CD4-positive, CD25-positive, alpha-beta regulatory T cell (primary cell): ENCODE measurements at regions not wholly inside any gene's neighbourhood (a gene's known extent, or its start where the extent isn't known, plus 50 kb on each side); places are given as distances from the start of the nearest gene placed in this dataset.

Experiments used
- ATAC-seq, 2 donors: fragments of 150-1000 bp; cut with Tn5 transposase; one replicate each; pipeline ENCODE4 v1.10.0; 2021; ENCODE audit warnings: low read depth in 2 of 2, moderate number of reproducible peaks in 2 of 2, moderate library complexity in 1 of 2
- DNase-seq, 3 donors: peaks; one replicate each; pipeline versions ENCODE4 v3.0.0 to v3.0.0-alpha.2; 2012 to 2022; ENCODE audit warnings: mixed read lengths in 1 of 3
- H3K27ac ChIP-seq: one replicate; pipeline ENCODE4 v1.7.0; 2013; ENCODE audit warnings: mild to moderate bottlenecking, low read length; ENCODE audit not compliant: insufficient read depth, poor library complexity, severe bottlenecking
- H3K27me3 ChIP-seq: one replicate; pipeline ENCODE4 v1.7.0; 2013; ENCODE audit warnings: low read length; ENCODE audit not compliant: control insufficient read depth, insufficient read depth
- H3K36me3 ChIP-seq: one replicate; pipeline ENCODE4 v1.7.0; 2013; ENCODE audit warnings: mild to moderate bottlenecking, low read length, moderate library complexity; ENCODE audit not compliant: control insufficient read depth, insufficient read depth
- H3K4me1 ChIP-seq: 2 replicates; pipeline ENCODE4 v1.7.0; 2013; ENCODE audit warnings: mild to moderate bottlenecking, low read length; ENCODE audit not compliant: insufficient read depth, control insufficient read depth, poor library complexity, severe bottlenecking
- H3K4me3 ChIP-seq: one replicate; pipeline ENCODE4 v1.7.0; 2013; ENCODE audit warnings: low read depth, mild to moderate bottlenecking, low read length, moderate library complexity
- H3K9me3 ChIP-seq, 2 experiments: 1 replicate in 1 of 2; 2 replicates in 1 of 2; pipeline ENCODE4 v1.7.0; 2013; ENCODE audit warnings: low read length in 2 of 2, mild to moderate bottlenecking in 1 of 2, moderate library complexity in 1 of 2; ENCODE audit not compliant: control insufficient read depth in 2 of 2
- H3K27ac Mint-ChIP-seq, 3 donors: one replicate each; pipeline ENCODE4 v1.8.0; 2020 to 2022; ENCODE audit warnings: mild to moderate bottlenecking in 3 of 3, mixed read lengths in 3 of 3, moderate library complexity in 2 of 3
- H3K27me3 Mint-ChIP-seq: one replicate; pipeline ENCODE4 v1.8.0; 2022; ENCODE audit warnings: mild to moderate bottlenecking, mixed read lengths
- H3K36me3 Mint-ChIP-seq: one replicate; pipeline ENCODE4 v1.8.0; 2020; ENCODE audit warnings: mixed read lengths
- H3K4me1 Mint-ChIP-seq, 4 donors: one replicate each; pipeline ENCODE4 v1.8.0; 2020 to 2022; ENCODE audit warnings: mixed read lengths in 4 of 4, mild to moderate bottlenecking in 1 of 4
- H3K4me3 Mint-ChIP-seq, 4 donors: one replicate each; pipeline ENCODE4 v1.8.0; 2020 to 2022; ENCODE audit warnings: mild to moderate bottlenecking in 4 of 4, mixed read lengths in 4 of 4, moderate library complexity in 3 of 4
- H3K9me3 Mint-ChIP-seq, 7 donors: one replicate each; pipeline ENCODE4 v1.8.0; 2020 to 2022; ENCODE audit warnings: mixed read lengths in 7 of 7, mild to moderate bottlenecking in 3 of 7, moderate library complexity in 2 of 7

GRCh38 chr4:79764120-79764519 lies 308.9 kb downstream of the ANTXR2 start:
- DNase-seq (no peak), ATAC-seq (no peak)
- Histone ChIP-seq H3K27ac (no peak overlapping the region), H3K9me3 (peaks cover 0 to 2% of the 10 kb centered on the region in 2 experiments), H3K4me1 (no peaks in the 10 kb centered on the region), H3K36me3 (no peaks in the 10 kb centered on the region), H3K4me3 (no peak overlapping the region), H3K27me3 (peaks cover 1% of the 10 kb centered on the region)
- H3K4me3 Mint-ChIP-seq: no peak overlapping the region
- no peak overlapping the region for H3K27ac Mint-ChIP-seq
- H3K9me3 Mint-ChIP-seq: peaks cover 0 to 9% (median 5%) of the 10 kb centered on the region in 7 donors
- no peaks in the 10 kb centered on the region for H3K4me1 Mint-ChIP-seq
- H3K27me3 Mint-ChIP-seq: no peaks in the 10 kb centered on the region
- H3K36me3 Mint-ChIP-seq: no peaks in the 10 kb centered on the region

DNA sequence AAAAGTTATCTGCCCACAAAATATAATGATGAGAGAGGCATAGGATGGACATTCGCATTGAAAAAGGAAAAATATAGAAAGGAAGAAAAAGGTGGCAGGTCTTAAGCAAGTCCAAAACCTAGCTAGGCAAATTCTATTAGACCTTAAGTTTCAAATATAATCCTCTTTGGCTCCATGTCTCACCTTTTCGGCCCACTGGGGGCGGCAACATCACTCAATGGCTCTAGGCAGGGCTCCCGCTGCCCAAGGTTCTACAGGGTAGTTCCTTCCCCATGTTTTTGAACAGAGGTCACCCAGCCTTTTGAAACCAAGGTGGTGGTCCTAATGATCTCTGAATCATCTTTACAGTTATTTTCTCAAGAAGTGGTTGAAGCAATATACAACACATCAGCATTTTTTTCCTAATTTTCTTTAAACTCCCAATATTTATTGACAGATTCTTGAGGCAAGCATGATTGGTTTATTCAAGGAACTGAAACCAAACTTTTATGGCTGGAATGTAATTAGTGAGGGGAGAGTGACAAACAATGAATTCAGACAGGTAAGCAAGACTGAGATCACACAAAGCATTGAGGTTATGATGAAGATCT lies 309.4 kb downstream of the ANTXR2 start:
- peaks cover 0 to 9% (median 5%) of the 10 kb centered on the region in 7 donors for H3K9me3 Mint-ChIP-seq
- Histone ChIP-seq H3K27me3 (peaks cover 2% of the 10 kb centered on the region), H3K27ac (no peak overlapping the region), H3K4me1 (no peaks in the 10 kb centered on the region), H3K4me3 (no peak overlapping the region), H3K9me3 (peaks cover 0 to 2% of the 10 kb centered on the region in 2 experiments), H3K36me3 (no peaks in the 10 kb centered on the region)
- no peaks in the 10 kb centered on the region for H3K27me3 Mint-ChIP-seq
- no peak overlapping the region for H3K4me3 Mint-ChIP-seq
- no peaks in the 10 kb centered on the region for H3K4me1 Mint-ChIP-seq
- no peaks in the 10 kb centered on the region for H3K36me3 Mint-ChIP-seq
- no peak for ATAC-seq
- no peak for DNase-seq
- H3K27ac Mint-ChIP-seq: no peak overlapping the region

DNA sequence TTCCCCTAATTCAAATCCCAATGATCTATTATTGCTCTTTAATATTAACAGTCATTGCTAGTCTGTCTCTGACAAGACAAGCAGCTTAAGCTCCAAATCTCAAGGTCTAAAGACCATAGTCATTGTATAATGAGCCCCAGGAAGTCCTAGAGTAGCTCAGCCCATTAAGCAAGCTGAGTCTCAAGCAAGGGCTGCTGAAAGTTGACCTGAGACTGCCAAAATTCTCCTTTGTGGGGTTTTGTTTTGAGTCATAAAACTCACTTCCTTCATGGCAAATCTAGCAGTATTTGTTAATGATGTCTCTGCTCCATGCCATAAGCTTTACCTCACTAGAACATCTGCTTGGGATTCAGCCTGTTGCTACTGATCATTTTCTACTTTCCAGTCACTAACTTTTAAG lies 313.2 kb downstream of the ANTXR2 start:
- Mint-ChIP-seq H3K27me3 (no peaks in the 10 kb centered on the region), H3K27ac (no peak overlapping the region), H3K4me1 (no peaks in the 10 kb centered on the region), H3K9me3 (peaks cover 0 to 7% (median 0%) of the 10 kb centered on the region in 7 donors), H3K36me3 (no peaks in the 10 kb centered on the region), H3K4me3 (no peak overlapping the region)
- H3K4me3 ChIP-seq: no peak overlapping the region
- peaks cover 2% of the 10 kb centered on the region for H3K27me3 ChIP-seq
- no peak overlapping the region for H3K27ac ChIP-seq
- H3K9me3 ChIP-seq: no peaks in the 10 kb centered on the region
- DNase-seq (no peak), ATAC-seq (no peak)
- no peaks in the 10 kb centered on the region for H3K4me1 ChIP-seq
- no peaks in the 10 kb centered on the region for H3K36me3 ChIP-seq

- no peaks in the 10 kb centered on the region for H3K4me1 Mint-ChIP-seq
- Histone ChIP-seq H3K4me1 (no peaks in the 10 kb centered on the region), H3K27ac (no peak overlapping the region), H3K27me3 (peaks cover 2% of the 10 kb centered on the region), H3K36me3 (no peaks in the 10 kb centered on the region), H3K9me3 (no peaks in the 10 kb centered on the region), H3K4me3 (no peak overlapping the region)
- peaks cover 0 to 2% (median 0%) of the 10 kb centered on the region in 7 donors for H3K9me3 Mint-ChIP-seq
- no peak overlapping the region for H3K4me3 Mint-ChIP-seq
- DNase-seq (no peak), ATAC-seq (no peak)
- no peak overlapping the region for H3K27ac Mint-ChIP-seq
- H3K36me3 Mint-ChIP-seq: no peaks in the 10 kb centered on the region
- no peaks in the 10 kb centered on the region for H3K27me3 Mint-ChIP-seq
Observed at GRCh38 chr4:79757600-79757999, 315.4 kb downstream of the ANTXR2 start.

DNA sequence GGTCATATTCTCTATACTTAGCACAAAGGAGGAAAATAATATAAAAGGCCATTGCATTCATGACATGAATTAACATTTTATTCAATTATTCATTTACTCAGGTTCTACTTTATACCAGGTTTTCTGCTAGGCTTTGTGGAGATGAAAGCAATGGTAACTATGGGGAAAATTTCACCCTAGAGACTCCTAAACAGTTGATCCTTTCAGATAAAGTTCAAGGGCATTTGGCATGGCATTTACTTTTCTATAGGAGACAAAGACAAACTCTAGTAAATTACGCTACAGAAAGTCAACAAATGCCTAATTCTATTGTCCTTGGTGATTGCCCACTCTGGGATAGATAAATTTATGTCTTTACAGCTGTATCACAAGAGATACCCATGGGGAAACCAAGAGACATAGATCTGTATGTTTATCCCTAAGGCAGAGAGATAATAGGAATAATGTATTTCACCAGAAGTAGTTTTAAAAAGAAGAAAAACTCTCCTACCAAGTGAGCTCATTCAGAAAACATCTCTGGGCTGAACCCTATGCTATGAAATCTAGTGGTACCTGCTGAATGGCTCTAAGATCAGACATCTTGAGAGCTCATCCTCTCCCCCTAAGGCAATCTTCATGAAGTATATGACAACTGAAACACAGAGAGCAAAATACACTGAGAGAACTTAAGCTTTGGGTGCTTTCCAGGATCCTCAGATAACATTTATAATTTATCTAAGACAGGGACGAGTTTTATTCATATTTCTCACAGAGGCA lies 316.7 kb downstream of the ANTXR2 start:
- Mint-ChIP-seq H3K9me3 (peaks cover 0 to 2% (median 0%) of the 10 kb centered on the region in 7 donors), H3K27me3 (no peaks in the 10 kb centered on the region), H3K4me3 (no peak overlapping the region), H3K27ac (no peak overlapping the region), H3K4me1 (no peaks in the 10 kb centered on the region), H3K36me3 (no peaks in the 10 kb centered on the region)
- no peaks in the 10 kb centered on the region for H3K36me3 ChIP-seq
- no peak overlapping the region for H3K27ac ChIP-seq
- no peak overlapping the region for H3K4me3 ChIP-seq
- no peaks in the 10 kb centered on the region for H3K9me3 ChIP-seq
- no peak for DNase-seq
- H3K4me1 ChIP-seq: no peaks in the 10 kb centered on the region
- peaks cover 2% of the 10 kb centered on the region for H3K27me3 ChIP-seq
- ATAC-seq: no peak

- Histone ChIP-seq H3K36me3 (no peaks in the 10 kb centered on the region), H3K4me1 (no peaks in the 10 kb centered on the region), H3K27me3 (no peaks in the 10 kb centered on the region), H3K4me3 (no peak overlapping the region), H3K9me3 (no peaks in the 10 kb centered on the region), H3K27ac (no peak overlapping the region)
- H3K4me3 Mint-ChIP-seq: no peak overlapping the region
- peaks cover 0 to 2% (median 0%) of the 10 kb centered on the region in 7 donors for H3K9me3 Mint-ChIP-seq
- no peak overlapping the region for H3K27ac Mint-ChIP-seq
- no peaks in the 10 kb centered on the region for H3K36me3 Mint-ChIP-seq
- ATAC-seq (no peak), DNase-seq (no peak)
- H3K27me3 Mint-ChIP-seq: no peaks in the 10 kb centered on the region
- H3K4me1 Mint-ChIP-seq: no peaks in the 10 kb centered on the region
Observed at GRCh38 chr4:79748835-79749234, 324.2 kb downstream of the ANTXR2 start.

DNA sequence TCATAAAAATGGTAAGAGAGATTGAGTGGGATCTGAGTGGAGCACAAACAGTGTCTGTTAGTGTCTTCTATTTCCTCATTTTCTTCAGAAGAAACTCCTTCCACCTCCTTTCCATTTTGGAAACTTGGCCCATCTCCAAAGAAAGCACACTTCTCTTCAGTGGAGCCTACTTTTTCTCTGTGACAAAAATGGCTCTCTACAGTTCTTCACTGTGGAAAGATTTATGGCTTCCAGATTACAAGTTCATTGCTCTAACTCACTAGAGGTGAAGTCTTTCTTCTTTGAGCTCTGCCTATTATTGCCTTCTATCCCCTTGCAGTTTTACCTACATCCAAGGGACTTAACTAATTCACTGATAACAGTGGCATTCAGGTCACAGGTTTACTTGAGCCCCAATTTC lies 325.8 kb downstream of the ANTXR2 start:
- ATAC-seq (no peak), DNase-seq (no peak)
- no peak overlapping the region for H3K4me3 Mint-ChIP-seq
- H3K27me3 Mint-ChIP-seq: no peaks in the 10 kb centered on the region
- H3K4me1 Mint-ChIP-seq: no peaks in the 10 kb centered on the region
- no peaks in the 10 kb centered on the region for H3K4me1 ChIP-seq
- peaks cover 0 to 4% (median 0%) of the 10 kb centered on the region in 7 donors for H3K9me3 Mint-ChIP-seq
- H3K36me3 Mint-ChIP-seq: no peaks in the 10 kb centered on the region
- H3K36me3 ChIP-seq: no peaks in the 10 kb centered on the region
- H3K27ac Mint-ChIP-seq: no peak overlapping the region
- H3K4me3 ChIP-seq: no peak overlapping the region
- H3K27me3 ChIP-seq: no peaks in the 10 kb centered on the region
- H3K9me3 ChIP-seq: no peaks in the 10 kb centered on the region
- no peak overlapping the region for H3K27ac ChIP-seq

- peaks cover 0 to 4% (median 0%) of the 10 kb centered on the region in 7 donors for H3K9me3 Mint-ChIP-seq
- ATAC-seq: no peak
Observed at GRCh38 chr4:79743014-79743413, 330.0 kb downstream of the ANTXR2 start.

More at GRCh38 chr4:79743014-79743413, 330.0 kb downstream of the ANTXR2 start:
- DNase-seq: no peak
- Histone ChIP-seq H3K36me3 (no peaks in the 10 kb centered on the region), H3K4me3 (no peak overlapping the region), H3K4me1 (no peaks in the 10 kb centered on the region), H3K9me3 (no peaks in the 10 kb centered on the region), H3K27ac (no peak overlapping the region), H3K27me3 (no peaks in the 10 kb centered on the region)
- Mint-ChIP-seq H3K4me1 (no peaks in the 10 kb centered on the region), H3K36me3 (no peaks in the 10 kb centered on the region), H3K27ac (no peak overlapping the region), H3K27me3 (peaks cover 6% of the 10 kb centered on the region), H3K4me3 (peak overlapping the region in 1 of 4 donors; percentile 21)
